HG02943 (cell line): ENCODE measurements at regions not wholly inside any gene's neighbourhood (a gene's known extent, or its start where the extent isn't known, plus 50 kb on each side); places are given as distances from the start of the nearest gene placed in this dataset.

ENCODE experiments used
- ATAC-seq: cut with Tn5 transposase; IDR thresholded peaks from one replicate; pipeline ENCODE4 v1.9.1; 2021; ENCODE audit warnings: mild to moderate bottlenecking, low read depth, moderate library complexity; ENCODE audit not compliant: unreplicated experiment

GRCh38 chr2:125041846-125042245 is 1016.8 kb downstream of the CNTNAP5 start:
- no peak for ATAC-seq

GRCh38 chr2:125042727-125043126 is 1017.6 kb downstream of the CNTNAP5 start:
- no peak for ATAC-seq

- ATAC-seq = no peak
Observed at GRCh38 chr2:125070726-125071505, 1045.8 kb downstream of the CNTNAP5 start.

- ATAC-seq = no peak
Observed at GRCh38 chr2:125073440-125073839, 1048.4 kb downstream of the CNTNAP5 start.

DNA sequence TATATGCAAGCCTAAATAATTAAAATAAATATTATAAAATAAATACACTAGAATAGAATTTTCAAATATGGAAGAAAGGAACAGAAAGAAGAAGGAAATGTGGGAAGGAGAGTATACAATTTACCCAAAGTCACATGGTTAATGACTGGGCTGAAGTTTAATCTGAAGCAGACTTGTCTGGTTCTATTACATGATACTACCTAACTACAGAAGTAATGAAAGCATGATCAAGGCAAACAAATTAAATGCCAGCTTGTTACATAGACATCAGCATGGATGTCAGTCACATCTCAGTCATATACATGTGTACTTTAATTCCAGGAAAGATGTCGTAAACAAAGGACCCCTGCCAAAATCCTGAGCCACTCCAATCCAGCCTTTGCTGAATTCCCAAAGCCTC is 1060.8 kb downstream of the CNTNAP5 start:
- no peak for ATAC-seq

GRCh38 chr2:125086313-125087184 is 1061.5 kb downstream of the CNTNAP5 start:
- ATAC-seq = no peak

- ATAC-seq = no peak
Observed at GRCh38 chr2:125092276-125093009, 1067.4 kb downstream of the CNTNAP5 start.

GRCh38 chr2:125095826-125096225 is 1070.7 kb downstream of the CNTNAP5 start:
- ATAC-seq = no peak

GRCh38 chr2:125106710-125107109 is 1081.6 kb downstream of the CNTNAP5 start:
- ATAC-seq = no peak

GRCh38 chr2:125107446-125107845 is 1082.4 kb downstream of the CNTNAP5 start:
- ATAC-seq = no peak

- no peak for ATAC-seq
Observed at GRCh38 chr2:125108251-125108650, 1083.2 kb downstream of the CNTNAP5 start.

DNA sequence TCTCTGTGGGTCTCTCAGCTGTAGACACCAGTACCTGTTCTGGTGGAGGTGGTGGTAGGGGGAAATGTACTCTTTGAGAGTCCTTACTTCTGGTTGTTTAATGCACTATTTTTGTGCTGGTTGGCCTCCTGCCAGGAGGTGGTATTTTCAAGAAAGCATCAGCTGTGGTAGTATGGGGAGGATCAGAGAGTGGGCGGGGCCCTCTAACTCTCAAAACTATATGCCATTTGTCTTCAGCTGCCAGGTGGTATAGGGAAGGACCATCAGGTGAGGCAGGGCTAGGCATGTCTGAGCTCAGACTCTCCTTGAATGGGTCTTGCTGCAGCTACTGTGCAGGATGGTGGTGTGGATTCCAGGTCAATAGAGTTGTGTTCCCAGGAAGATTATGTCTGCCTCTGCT is 1100.8 kb downstream of the CNTNAP5 start:
- ATAC-seq = no peak

DNA sequence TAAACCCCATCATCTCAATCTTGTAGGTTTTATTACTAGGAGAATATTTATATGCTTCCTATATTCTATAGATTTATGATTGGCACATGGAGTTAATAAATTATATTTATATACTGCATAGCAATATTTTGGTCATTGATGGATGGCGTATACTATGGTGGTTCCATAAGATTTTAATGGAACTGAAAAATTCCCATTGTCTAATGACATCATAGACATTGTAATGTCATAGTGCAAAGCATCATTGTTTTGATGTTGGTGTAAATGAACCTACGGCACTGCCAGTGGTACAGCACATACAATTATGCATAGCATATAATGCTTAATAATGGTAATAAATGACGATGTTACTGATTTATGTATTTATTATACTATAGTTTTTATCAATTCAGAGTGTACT is 1135.9 kb downstream of the CNTNAP5 start:
- ATAC-seq = no peak

DNA sequence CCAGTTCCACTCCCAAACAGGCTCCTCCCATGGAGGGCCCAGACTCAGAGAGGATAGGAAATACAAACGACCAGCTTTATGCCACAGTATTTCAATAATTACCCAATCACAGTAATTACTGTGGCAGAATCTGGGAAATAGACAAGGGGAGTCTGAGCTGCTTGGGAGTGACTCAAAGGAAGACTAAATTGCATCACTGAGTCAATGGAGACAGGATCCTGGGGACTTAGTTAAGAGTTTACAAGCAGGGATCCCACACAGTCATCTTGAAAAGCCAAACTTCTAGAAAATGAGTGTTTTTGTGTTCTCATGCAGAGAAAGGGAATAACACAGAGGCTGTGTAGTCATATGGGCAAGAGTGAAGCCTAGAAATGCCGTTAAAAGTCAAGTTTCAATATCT is 1142.1 kb downstream of the CNTNAP5 start:
- no peak for ATAC-seq

DNA sequence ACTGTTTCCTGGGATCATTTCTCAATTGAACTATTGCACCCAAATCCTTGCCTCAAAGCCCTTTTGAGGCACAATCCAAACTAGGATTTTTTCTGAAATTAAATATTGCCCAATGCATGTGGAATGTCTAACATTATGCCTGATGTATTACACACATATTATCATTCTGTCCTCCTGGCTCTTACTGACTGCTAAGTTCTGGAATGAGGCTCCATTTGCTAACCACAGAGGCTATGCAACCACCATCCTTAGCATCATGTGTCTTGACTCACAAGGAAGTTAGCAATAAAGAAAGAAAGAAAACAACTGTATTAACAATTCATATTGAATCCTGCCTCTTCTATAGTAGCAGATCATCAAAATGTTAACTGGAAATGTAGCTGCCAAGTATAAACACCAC is 1142.7 kb downstream of the CNTNAP5 start:
- no peak for ATAC-seq

DNA sequence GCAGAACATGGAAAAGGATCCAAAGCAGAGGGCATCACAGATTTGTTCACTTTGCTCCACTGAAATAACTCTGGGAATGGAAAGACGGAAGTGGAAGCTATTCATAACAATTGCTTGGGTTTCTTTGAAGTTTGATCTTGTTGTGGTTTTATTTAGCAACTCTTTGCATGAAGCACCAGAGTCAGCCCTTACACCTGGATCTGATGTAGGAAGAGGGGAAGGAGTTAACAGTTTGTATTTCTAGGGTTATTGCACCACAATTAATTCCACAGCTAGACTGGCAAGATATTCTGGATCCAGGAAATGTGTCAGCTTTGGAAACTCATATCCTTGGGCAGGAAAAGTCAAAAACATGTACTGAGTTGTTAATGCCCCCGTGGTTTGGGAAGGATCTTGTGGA is 1143.4 kb downstream of the CNTNAP5 start:
- no peak for ATAC-seq

DNA sequence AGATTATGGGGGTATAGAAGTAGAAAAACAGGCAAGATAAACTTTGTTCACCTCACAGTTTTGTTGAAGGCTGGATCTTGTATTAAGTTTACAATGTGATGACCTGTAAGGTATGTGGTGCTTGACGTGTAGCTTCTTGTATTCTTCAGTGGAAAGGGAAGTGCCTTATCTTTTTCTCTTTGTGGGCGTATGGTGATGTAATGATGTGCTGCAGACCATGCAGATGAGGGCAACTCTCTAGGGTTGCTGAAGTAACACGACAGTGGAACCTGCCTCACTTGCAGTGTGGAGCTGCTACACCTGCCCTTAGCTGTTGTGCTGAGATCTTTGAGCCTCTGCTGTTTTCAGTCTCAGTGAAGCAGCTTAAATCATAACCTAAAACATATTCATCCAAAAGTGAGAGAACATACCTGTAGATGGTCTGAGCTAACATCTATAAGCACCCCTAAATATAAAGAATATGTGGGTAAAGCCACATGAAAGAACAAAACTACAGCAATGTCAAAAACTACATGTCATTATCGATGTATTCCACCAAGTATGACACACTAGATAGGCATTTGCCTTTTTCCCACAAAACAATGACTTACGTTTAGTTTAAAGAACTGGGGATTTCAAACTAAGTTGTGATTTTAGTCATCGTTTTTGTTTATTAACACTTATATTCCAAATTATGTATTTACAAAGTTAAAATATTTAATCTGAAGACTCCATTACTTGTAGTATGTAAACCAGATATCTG is 1144.1 kb downstream of the CNTNAP5 start:
- no peak for ATAC-seq

GRCh38 chr2:125169764-125170146 is 1144.7 kb downstream of the CNTNAP5 start:
- ATAC-seq = no peak

DNA sequence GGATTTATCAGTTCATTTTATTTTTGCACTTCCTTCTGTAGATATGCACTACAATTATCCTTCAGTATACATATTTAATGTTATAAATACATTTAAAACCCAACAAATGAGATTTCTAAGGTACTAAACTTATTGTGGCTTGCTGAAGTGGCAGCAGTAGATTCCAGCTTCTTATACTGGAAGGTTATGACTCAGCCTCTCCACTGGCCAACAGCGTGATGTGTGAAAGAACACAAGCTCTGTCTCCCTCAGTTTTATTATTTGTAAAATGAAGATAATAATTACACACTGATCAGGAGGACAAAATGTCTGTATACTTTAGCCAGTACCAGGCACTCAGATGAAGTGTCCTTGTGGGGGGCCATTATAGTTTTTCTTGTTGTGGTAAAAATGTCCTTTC is 1147.1 kb downstream of the CNTNAP5 start:
- no peak for ATAC-seq

DNA sequence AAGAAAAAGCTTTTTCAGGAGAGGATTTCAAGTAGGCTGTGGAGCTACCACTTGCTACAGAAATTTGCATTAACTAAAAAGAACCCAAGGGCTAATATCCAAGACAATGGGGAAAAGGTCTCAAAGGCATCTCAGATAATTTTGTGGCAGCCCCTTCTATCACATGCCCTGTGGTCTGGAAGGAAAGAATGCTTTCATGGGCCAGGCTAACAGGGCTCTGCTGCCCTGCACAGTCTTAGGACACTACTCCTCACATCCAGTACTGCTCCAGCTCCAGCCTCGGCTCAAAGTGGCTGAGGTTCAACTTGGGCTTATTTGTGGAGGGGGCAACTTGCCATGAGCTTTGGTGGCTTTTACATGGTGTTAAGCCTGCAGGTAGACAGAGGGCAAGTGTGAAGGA is 1150.3 kb downstream of the CNTNAP5 start:
- ATAC-seq = no peak
